ENCODE measurements at regions not wholly inside any gene's neighbourhood (a gene's known extent, or its start where the extent isn't known, plus 50 kb on each side); places are given as distances from the start of the nearest gene placed in this dataset.

GRCh38 chr3:67744699-67745098, 90.3 kb upstream of the SUCLG2 start:
- Histone ChIP-seq H3K4me3 (no peak overlapping the region), H3K4me1 (no peaks in the 10 kb centered on the region), H3K9me3 (peaks cover 0 to 3% of the 10 kb centered on the region in 2 donors), H3K27me3 (no peaks in the 10 kb centered on the region), H3K27ac (no peak overlapping the region), H3K36me3 (no peaks in the 10 kb centered on the region)
- TF ChIP-seq CTCF (IDR thresholded peaks at IDR 0.05): no peak
- TF ChIP-seq POLR2A (IDR thresholded peaks at IDR 0.05): no peak
- intact Hi-C loops (cut with DNase I; ENCODE audit: low total_unique reads): no loop called here
- DNase-seq: no peak

- Histone ChIP-seq H3K9me3 (no peaks in the 10 kb centered on the region), H3K4me1 (no peaks in the 10 kb centered on the region), H3K27me3 (no peaks in the 10 kb centered on the region), H3K36me3 (no peaks in the 10 kb centered on the region), H3K4me3 (no peak overlapping the region), H3K27ac (no peak overlapping the region)
- intact Hi-C loops (cut with DNase I; ENCODE audit: low total_unique reads): no loop called here
- DNase-seq: no peak
- TF ChIP-seq POLR2A (IDR thresholded peaks at IDR 0.05): no peak
- TF ChIP-seq CTCF (IDR thresholded peaks at IDR 0.05): no peak
These were observed 85.4 kb upstream of the SUCLG2 start for GRCh38 chr3:67739851-67740250.

- no peak overlapping the region for H3K4me3 ChIP-seq
These were observed 83.8 kb upstream of the SUCLG2 start for GRCh38 chr3:67737906-67738865.

GRCh38 chr3:67737140-67737539, 82.7 kb upstream of the SUCLG2 start:
- Histone ChIP-seq H3K36me3 (no peaks in the 10 kb centered on the region), H3K4me3 (no peak overlapping the region), H3K27ac (no peak overlapping the region), H3K27me3 (no peaks in the 10 kb centered on the region), H3K9me3 (no peaks in the 10 kb centered on the region), H3K4me1 (no peaks in the 10 kb centered on the region)
- DNase-seq: no peak
- intact Hi-C loops (cut with DNase I; ENCODE audit: low total_unique reads): no loop called here
- TF ChIP-seq CTCF (IDR thresholded peaks at IDR 0.05) (no peak), POLR2A (IDR thresholded peaks at IDR 0.05) (no peak)

More at GRCh38 chr3:67737906-67738865, 83.8 kb upstream of the SUCLG2 start:
- DNase-seq: no peak
- H3K27ac ChIP-seq: no peak overlapping the region
- H3K4me1 ChIP-seq: no peaks in the 10 kb centered on the region
- intact Hi-C loops (cut with DNase I; ENCODE audit: low total_unique reads): no loop called here
- no peaks in the 10 kb centered on the region for H3K36me3 ChIP-seq
- TF ChIP-seq CTCF (IDR thresholded peaks at IDR 0.05) (no peak), POLR2A (IDR thresholded peaks at IDR 0.05) (no peak)
- H3K27me3 ChIP-seq: no peaks in the 10 kb centered on the region
- H3K9me3 ChIP-seq: no peaks in the 10 kb centered on the region

- intact Hi-C loops (cut with DNase I; ENCODE audit: low total_unique reads): no loop called here
- TF ChIP-seq CTCF (IDR thresholded peaks at IDR 0.05) (no peak), POLR2A (IDR thresholded peaks at IDR 0.05) (no peak)
These were observed 79.0 kb upstream of the SUCLG2 start for GRCh38 chr3:67733269-67733950.

More at GRCh38 chr3:67733269-67733950, 79.0 kb upstream of the SUCLG2 start:
- Histone ChIP-seq H3K4me3 (no peak overlapping the region), H3K9me3 (no peaks in the 10 kb centered on the region), H3K36me3 (no peaks in the 10 kb centered on the region), H3K4me1 (no peaks in the 10 kb centered on the region), H3K27me3 (no peaks in the 10 kb centered on the region), H3K27ac (no peak overlapping the region)
- DNase-seq: no peak
